ENCODE measurements at regions not wholly inside any gene's neighbourhood (a gene's known extent, or its start where the extent isn't known, plus 50 kb on each side); places are given as distances from the start of the nearest gene placed in this dataset.

DNA sequence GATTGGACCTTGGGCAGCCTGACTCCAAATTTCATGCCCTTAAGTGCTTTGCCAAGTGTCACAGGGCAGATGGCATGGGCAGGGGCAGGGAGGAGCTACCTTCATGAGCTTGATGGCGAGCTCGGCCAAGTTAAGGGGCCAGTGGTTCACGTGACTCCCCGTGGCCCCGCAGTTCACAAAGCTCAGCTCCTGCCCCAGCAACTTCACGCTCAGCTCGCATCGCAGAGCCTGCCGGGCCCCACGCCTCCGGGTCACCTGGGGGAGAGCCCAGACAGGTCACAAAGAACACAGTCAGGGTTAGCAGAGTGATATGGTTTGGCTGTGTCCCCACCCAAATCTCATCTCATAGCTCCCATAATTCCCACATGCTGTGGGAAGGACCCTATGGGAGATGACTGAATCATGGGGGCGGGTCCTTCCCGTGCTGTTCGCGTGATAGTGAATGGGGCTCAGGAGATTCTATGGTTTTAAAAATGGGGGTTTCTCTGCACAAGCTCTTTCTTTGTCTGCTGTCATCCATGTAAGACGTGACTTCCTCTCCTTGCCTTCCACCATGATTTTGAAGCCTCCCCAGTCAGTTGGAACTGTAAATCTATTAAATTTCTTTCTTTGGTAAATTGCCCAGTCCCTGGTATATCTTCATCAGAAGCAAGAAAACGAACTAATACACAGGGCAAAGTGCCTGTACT, 108.1 kb downstream of the LITAF start:
- H3K27me3 ChIP-seq (replicated peaks; ENCODE audit: insufficient read depth, low read depth, low read length, poor library complexity): peaks cover 4% of the 10 kb centered on the region
- H3K9me3 ChIP-seq (ENCODE audit: low read depth, low read length, poor library complexity, severe bottlenecking): peaks cover 5% of the 10 kb centered on the region
- TF ChIP-seq, protein P1, sequence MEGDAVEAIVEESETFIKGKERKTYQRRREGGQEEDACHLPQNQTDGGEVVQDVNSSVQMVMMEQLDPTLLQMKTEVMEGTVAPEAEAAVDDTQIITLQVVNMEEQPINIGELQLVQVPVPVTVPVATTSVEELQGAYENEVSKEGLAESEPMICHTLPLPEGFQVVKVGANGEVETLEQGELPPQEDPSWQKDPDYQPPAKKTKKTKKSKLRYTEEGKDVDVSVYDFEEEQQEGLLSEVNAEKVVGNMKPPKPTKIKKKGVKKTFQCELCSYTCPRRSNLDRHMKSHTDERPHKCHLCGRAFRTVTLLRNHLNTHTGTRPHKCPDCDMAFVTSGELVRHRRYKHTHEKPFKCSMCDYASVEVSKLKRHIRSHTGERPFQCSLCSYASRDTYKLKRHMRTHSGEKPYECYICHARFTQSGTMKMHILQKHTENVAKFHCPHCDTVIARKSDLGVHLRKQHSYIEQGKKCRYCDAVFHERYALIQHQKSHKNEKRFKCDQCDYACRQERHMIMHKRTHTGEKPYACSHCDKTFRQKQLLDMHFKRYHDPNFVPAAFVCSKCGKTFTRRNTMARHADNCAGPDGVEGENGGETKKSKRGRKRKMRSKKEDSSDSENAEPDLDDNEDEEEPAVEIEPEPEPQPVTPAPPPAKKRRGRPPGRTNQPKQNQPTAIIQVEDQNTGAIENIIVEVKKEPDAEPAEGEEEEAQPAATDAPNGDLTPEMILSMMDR (conservative IDR thresholded peaks at IDR 0.05; ENCODE audit: low read depth, low read length): no peak
- TF ChIP-seq EZH2 (IDR thresholded peaks at IDR 0.05; ENCODE audit: borderline replicate concordance, low read depth, low read length, poor library complexity, severe bottlenecking): no peak
- POLR2A ChIA-PET (ENCODE audit: low non-redundant PET): no interaction called here
- no peaks in the 10 kb centered on the region for H3K36me3 ChIP-seq (ENCODE audit: insufficient read depth, low read length, poor library complexity, severe bottlenecking)
- intact Hi-C loops (cut with micrococcal nuclease; ENCODE audit: unreplicated experiment): no loop called here
- no peaks in the 10 kb centered on the region for H3K4me1 ChIP-seq (ENCODE audit: insufficient read depth, low read length, poor library complexity, severe bottlenecking)
- no TSS peak for BruUV-seq (replicated peaks)
- CTCF ChIA-PET: no interaction called here
- H3K27ac ChIP-seq (ENCODE audit: low read depth, low read length, poor library complexity, severe bottlenecking): no peak overlapping the region
- H3K4me3 ChIP-seq (ENCODE audit: low read depth, low read length, poor library complexity, severe bottlenecking): no peak overlapping the region
- no peak for DNase-seq (ENCODE audit: low spot score)

DNA sequence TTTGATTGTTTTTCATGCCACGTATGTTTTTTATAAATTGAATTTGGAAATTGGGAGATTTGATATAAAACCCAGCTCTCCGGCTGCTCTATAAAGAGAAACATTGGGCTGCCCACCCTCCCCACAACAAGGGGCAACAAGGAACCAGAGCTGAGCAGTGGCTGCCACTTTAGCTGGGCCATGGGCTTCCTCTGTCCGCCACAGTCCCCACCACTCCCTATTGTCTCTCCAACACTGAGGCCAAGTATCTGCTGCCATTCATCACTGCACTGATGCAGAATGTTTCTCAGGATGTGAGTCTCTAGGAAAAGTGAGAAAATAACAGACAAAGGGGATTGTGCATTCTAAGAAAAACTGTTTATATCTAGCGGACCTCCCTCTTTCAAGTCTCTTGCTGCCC, 106.8 kb downstream of the LITAF start:
- no TSS peak for BruUV-seq (replicated peaks)
- no peak overlapping the region for H3K4me3 ChIP-seq (ENCODE audit: low read depth, low read length, poor library complexity, severe bottlenecking)
- CTCF ChIA-PET: no interaction called here
- no peaks in the 10 kb centered on the region for H3K36me3 ChIP-seq (ENCODE audit: insufficient read depth, low read length, poor library complexity, severe bottlenecking)
- peaks cover under 1% of the 10 kb centered on the region for H3K27me3 ChIP-seq (replicated peaks; ENCODE audit: insufficient read depth, low read depth, low read length, poor library complexity)
- POLR2A ChIA-PET (ENCODE audit: low non-redundant PET): no interaction called here
- intact Hi-C loops (cut with micrococcal nuclease; ENCODE audit: unreplicated experiment): no loop called here
- TF ChIP-seq EZH2 (IDR thresholded peaks at IDR 0.05; ENCODE audit: borderline replicate concordance, low read depth, low read length, poor library complexity, severe bottlenecking): no peak
- TF ChIP-seq, protein P1 (conservative IDR thresholded peaks at IDR 0.05; ENCODE audit: low read depth, low read length): no peak
- no peaks in the 10 kb centered on the region for H3K4me1 ChIP-seq (ENCODE audit: insufficient read depth, low read length, poor library complexity, severe bottlenecking)
- H3K27ac ChIP-seq (ENCODE audit: low read depth, low read length, poor library complexity, severe bottlenecking): no peak overlapping the region
- no peak for DNase-seq (ENCODE audit: low spot score)
- peaks cover 10% of the 10 kb centered on the region for H3K9me3 ChIP-seq (ENCODE audit: low read depth, low read length, poor library complexity, severe bottlenecking)

DNA sequence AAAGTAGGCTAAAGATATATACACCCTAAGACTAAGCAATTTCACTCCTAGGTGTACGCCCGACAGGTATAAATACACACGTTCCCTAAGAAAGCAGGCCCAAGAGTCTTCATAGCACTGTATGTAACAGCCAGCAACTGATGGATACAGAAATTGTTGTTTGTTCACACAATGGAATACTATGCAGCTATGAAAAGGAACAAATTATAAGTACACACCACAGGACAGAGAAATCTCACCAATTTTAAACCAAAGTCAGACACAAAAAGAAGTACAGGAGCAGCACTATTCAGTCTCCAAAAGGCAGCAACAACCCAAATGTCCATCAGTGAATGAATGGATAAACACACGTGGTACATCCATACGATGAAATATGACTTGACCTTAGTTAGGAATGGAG, 106.1 kb downstream of the LITAF start:
- H3K36me3 ChIP-seq (ENCODE audit: insufficient read depth, low read length, poor library complexity, severe bottlenecking): no peaks in the 10 kb centered on the region
- TF ChIP-seq, protein P1 (conservative IDR thresholded peaks at IDR 0.05; ENCODE audit: low read depth, low read length): no peak
- TF ChIP-seq EZH2 (IDR thresholded peaks at IDR 0.05; ENCODE audit: borderline replicate concordance, low read depth, low read length, poor library complexity, severe bottlenecking): no peak
- no peak overlapping the region for H3K27ac ChIP-seq (ENCODE audit: low read depth, low read length, poor library complexity, severe bottlenecking)
- intact Hi-C loops (cut with micrococcal nuclease; ENCODE audit: unreplicated experiment): no loop called here
- BruUV-seq (replicated peaks): no TSS peak
- POLR2A ChIA-PET (ENCODE audit: low non-redundant PET): no interaction called here
- H3K4me3 ChIP-seq (ENCODE audit: low read depth, low read length, poor library complexity, severe bottlenecking): no peak overlapping the region
- H3K9me3 ChIP-seq (ENCODE audit: low read depth, low read length, poor library complexity, severe bottlenecking): peaks cover 12% of the 10 kb centered on the region
- no peaks in the 10 kb centered on the region for H3K27me3 ChIP-seq (replicated peaks; ENCODE audit: insufficient read depth, low read depth, low read length, poor library complexity)
- CTCF ChIA-PET: no interaction called here
- no peaks in the 10 kb centered on the region for H3K4me1 ChIP-seq (ENCODE audit: insufficient read depth, low read length, poor library complexity, severe bottlenecking)
- no peak for DNase-seq (ENCODE audit: low spot score)

All from A673 (cell line).